ENCODE measurements at regions not wholly inside any gene's neighbourhood (a gene's known extent, or its start where the extent isn't known, plus 50 kb on each side); places are given as distances from the start of the nearest gene placed in this dataset.

- H3K9me3 ChIP-seq (ENCODE audit: control insufficient read depth in 1 of 2, insufficient read depth in 1 of 2, low read depth in 1 of 2, low read length in 2 of 2), result no peaks in the 10 kb centered on the region
- no TSS peak for BruUV-seq (replicated peaks)
- POLR2A ChIA-PET, result no interaction called here
- DNase-seq (ENCODE audit: low read depth, low spot score) (no peak), ATAC-seq (no peak)
- CTCF ChIA-PET, result interaction anchor here (2.7 kb wide), 1 partner anchor 12 kb away, joined by 11 read pairs; no protein-coding TSS in a partner anchor
- no peaks in the 10 kb centered on the region for H4K20me1 ChIP-seq (ENCODE audit: insufficient read depth)
- H3K27ac ChIP-seq (ENCODE audit: low read depth, low read length), result no peak overlapping the region
- RAD21 ChIA-PET (ENCODE audit: low non-redundant PET in 1 of 2, low total read pairs in 2 of 2, uncharacterized antibody in 2 of 2, unreplicated experiment in 2 of 2), result no interaction called here
- no peaks in the 10 kb centered on the region for H3K4me1 ChIP-seq (ENCODE audit: control insufficient read depth in 1 of 2, insufficient read depth in 2 of 2, low read length in 2 of 2)
- H3K4me3 ChIP-seq (replicated peaks in 1 of 2; ENCODE audit: low read depth in 1 of 2, low read length in 2 of 2), result no peak overlapping the region
- H3K27me3 ChIP-seq (ENCODE audit: insufficient read depth, low read length), result peaks cover 65% of the 10 kb centered on the region
- no peak overlapping the region for H3K9ac ChIP-seq (ENCODE audit: low read length)
- no peak overlapping the region for H3K4me2 ChIP-seq (ENCODE audit: low read length)
- TF ChIP-seq MAX (IDR thresholded peaks at IDR 0.05), result no peak
- no peak for TF ChIP-seq POLR2AphosphoS5 (IDR thresholded peaks at IDR 0.05; ENCODE audit: low read depth, low read length)
- no peak for TF ChIP-seq FOSL1 (IDR thresholded peaks at IDR 0.05; ENCODE audit: low read depth)
- TF ChIP-seq CBX3 (IDR thresholded peaks at IDR 0.05; ENCODE audit: low read depth), result no peak
- TF ChIP-seq SIN3A (IDR thresholded peaks at IDR 0.05; ENCODE audit: low read depth), result no peak
- no peak for TF ChIP-seq EGR1 (IDR thresholded peaks at IDR 0.05; ENCODE audit: low read depth)
- TF ChIP-seq POLR2A (IDR thresholded peaks at IDR 0.05; ENCODE audit: borderline replicate concordance, extremely low read depth, insufficient read depth, insufficient read length), result no peak
- no peak for TF ChIP-seq TCF7L2 (IDR thresholded peaks at IDR 0.05; ENCODE audit: borderline replicate concordance, extremely low read depth, insufficient read depth, insufficient read length)
- TF ChIP-seq SRF (IDR thresholded peaks at IDR 0.05; ENCODE audit: low read depth), result no peak
- no peak for TF ChIP-seq ATF3 (IDR thresholded peaks at IDR 0.05)
- no peak for TF ChIP-seq CTCF (IDR thresholded peaks at IDR 0.05 in 2 of 3, conservative IDR thresholded peaks at IDR 0.05 in 1 of 3; ENCODE audit: borderline replicate concordance in 1 of 3, insufficient read depth in 1 of 3, low read depth in 2 of 3, low read length in 2 of 3)
- no peak for TF ChIP-seq YY1 (IDR thresholded peaks at IDR 0.05; ENCODE audit: extremely low read depth, insufficient replicate concordance, low read depth, low read length)
- TF ChIP-seq RAD21 (IDR thresholded peaks at IDR 0.05; ENCODE audit: low read depth), result no peak
- no peak for TF ChIP-seq SP1 (IDR thresholded peaks at IDR 0.05; ENCODE audit: low read depth)
- no peak for TF ChIP-seq EZH2 (IDR thresholded peaks at IDR 0.05)
- no peak for TF ChIP-seq REST (IDR thresholded peaks at IDR 0.05; ENCODE audit: low read depth)
- TF ChIP-seq EZH2phosphoT487 (IDR thresholded peaks at IDR 0.05; ENCODE audit: borderline replicate concordance), result no peak
- TF ChIP-seq CEBPB (IDR thresholded peaks at IDR 0.05; ENCODE audit: low read depth), result no peak
- no peak for TF ChIP-seq ELF1 (IDR thresholded peaks at IDR 0.05; ENCODE audit: borderline replicate concordance, low read depth)
- no peak for TF ChIP-seq JUND (IDR thresholded peaks at IDR 0.05)
- H3K9me2 ChIP-seq (ENCODE audit: insufficient read depth), result no peaks in the 10 kb centered on the region
- H2AFZ ChIP-seq (ENCODE audit: low read depth, low read length, poor library complexity, severe bottlenecking), result no peak overlapping the region
- intact Hi-C loops (cut with micrococcal nuclease), result no loop called here
- no peaks in the 10 kb centered on the region for H3K36me3 ChIP-seq (ENCODE audit: control insufficient read depth in 1 of 2, insufficient read depth in 2 of 2, low read length in 2 of 2)
- no peaks in the 10 kb centered on the region for H3K79me2 ChIP-seq (ENCODE audit: insufficient read depth, low read length)
These were observed 406.2 kb upstream of the PSMD7 start for GRCh38 chr16:73890186-73891128.
